ENCODE measurements at regions not wholly inside any gene's neighbourhood (a gene's known extent, or its start where the extent isn't known, plus 50 kb on each side); places are given as distances from the start of the nearest gene placed in this dataset.

DNA sequence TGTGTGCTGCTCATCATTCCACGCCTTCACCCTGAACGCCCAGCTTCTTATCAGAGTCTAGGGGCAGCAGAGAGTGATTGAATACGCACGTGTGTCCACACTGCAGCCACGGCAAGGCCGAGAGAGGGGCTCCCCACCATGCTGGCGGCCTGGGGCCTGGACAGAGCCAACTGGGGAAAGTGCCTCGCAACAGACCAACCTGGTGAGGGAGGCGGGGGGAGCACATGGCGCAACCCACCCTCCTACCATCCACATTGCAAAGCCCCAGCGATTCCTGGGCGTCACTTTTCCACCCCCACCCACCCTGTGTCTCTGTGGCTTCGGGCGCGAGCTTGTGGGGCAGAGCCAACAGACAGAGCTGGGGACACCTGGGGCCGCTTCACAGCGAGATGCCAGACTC lies 66.4 kb upstream of the DUSP22 start:
- no peak for DNase-seq (ENCODE audit: low read depth)

DNA sequence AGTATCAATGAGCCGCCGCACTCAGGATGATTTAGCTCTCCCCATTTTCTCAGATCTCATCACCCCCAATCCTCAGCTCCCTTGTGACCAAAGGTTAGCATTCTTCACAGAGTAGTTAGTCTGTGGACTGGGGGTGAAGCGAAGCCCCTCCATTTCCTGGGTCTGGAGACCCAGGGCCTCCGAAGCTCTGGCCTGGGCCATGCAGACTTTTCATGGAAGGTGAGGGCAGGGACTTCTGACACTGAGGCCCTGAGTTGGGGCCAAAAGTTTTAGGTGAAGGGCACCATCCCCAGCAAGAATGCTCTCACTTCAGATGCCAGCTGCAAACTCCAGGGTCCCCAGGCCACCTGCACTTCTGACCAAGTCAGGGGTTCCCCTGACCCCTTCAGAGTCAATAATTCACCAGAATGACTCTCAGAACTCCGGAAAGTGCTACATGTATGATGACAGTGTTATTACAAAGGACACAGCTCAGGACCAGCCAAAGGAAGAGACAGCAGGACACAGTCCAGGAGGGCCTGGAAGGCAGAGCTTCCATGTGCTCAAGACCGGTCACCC lies 65.7 kb upstream of the DUSP22 start:
- no peak for DNase-seq (ENCODE audit: low read depth)

DNA sequence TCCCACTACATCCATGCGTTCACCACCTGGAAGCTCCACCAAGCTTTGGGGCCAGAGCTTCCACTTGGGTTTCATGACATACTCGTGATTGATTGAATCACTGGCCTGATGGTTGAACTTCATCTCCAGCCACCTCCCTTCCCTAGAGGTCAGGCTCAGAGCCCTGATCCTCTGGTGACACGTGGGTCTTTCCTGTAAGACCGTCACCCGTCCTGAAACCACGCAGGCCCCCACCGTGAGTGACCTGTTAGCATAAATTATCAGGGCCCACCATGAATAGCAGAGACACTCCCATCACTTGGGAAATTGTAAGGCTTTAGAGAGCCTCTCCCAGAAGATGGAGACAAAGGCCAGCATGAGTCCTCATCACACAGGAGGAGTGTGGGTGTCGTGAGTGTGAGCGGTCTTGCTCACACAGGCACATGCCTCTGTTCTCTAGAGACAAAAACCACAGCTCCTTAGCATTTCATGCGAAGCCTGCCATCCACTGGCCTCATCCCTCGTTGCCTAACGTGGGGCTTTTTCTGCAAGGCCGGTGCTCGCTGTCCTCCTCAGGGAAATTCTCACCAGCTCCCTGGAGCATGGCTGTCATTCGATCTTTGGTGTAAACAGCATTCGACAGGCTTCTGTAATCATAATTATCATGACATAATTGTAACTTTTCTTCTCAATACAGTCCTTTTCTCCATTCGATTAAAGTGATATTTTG lies 65.1 kb upstream of the DUSP22 start:
- DNase-seq (ENCODE audit: low read depth), result no peak

DNA sequence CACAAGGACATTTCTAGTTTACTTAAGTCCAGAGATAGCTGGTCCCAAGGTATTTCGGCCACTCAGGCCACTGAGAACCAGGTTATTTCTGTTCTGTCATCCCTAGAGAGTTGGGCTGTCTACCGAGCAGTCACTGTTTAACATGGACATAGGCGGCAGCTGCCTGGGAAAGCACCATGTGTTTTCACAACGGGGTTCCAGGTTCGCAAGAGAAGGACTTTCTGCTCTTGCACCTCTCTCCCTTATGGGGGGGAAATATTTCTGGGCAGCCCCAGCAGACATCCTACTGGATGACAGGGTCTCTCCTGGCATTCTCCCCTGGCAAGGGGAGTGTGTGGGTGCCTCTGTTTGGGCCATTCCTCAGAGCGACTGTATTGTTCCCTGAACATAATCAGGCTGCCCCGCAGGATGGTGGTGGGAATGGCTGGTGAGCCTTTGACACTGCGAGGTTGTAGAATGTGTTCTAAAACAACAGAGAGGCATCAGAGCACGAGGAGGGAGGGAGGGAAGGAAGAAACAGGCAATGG lies 64.4 kb upstream of the DUSP22 start:
- no peak for DNase-seq (ENCODE audit: low read depth)

DNA sequence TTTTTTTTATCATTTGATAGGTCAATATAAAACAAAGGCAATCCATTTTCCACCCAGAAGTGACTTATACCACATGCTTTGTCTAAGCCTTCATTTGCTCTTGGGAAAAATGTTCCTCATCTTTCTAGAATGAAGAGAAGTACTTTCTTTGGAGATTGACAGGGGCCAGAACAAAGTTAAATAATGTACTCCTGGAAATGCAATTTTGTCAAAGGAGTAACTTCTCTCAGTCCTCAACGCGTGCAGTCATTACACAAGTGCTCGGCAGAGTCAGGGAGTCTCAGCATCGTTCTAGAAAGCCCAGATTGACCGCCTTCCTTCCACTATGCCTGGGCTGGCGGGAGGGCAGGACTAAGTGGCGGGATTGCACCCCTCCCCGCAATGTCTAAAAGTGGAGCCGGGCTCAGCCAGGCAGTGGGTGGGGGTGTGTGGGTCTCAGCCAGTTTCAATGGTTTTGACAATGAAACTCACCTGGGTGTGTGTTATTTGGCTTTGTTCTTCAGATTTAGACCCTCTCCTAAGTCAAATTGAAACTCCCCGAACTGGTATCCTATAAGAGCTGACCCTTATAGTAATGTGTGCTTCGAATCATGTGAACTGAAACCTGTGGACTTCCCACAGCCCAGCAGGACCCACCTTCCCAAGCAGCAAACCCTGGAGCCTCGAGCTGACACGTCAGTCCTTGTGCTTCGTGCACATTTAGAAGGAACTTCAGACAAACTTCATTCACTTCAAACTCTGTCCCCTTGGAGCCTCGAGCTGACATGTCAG lies 63.2 kb upstream of the DUSP22 start:
- no peak for DNase-seq (ENCODE audit: low read depth)

DNA sequence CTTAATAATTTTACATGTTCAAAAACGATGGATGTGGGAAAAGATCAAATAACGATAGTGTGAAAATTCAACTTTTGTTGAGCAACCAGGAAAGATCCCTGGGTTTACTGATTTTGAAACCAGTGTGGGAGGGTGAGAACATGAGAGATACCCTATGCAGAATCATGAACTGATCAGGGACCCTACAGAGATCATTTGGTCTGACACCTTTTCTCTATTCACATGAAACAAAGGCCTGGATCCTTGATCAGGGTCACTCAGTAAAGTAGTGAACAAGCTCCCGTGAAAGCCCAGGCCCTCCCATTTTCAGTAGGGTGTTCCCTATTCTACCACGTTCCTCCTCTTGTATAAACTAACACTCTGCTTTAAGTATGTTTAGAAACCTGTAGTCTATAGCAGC lies 60.5 kb upstream of the DUSP22 start:
- DNase-seq (ENCODE audit: low read depth), result no peak

DNA sequence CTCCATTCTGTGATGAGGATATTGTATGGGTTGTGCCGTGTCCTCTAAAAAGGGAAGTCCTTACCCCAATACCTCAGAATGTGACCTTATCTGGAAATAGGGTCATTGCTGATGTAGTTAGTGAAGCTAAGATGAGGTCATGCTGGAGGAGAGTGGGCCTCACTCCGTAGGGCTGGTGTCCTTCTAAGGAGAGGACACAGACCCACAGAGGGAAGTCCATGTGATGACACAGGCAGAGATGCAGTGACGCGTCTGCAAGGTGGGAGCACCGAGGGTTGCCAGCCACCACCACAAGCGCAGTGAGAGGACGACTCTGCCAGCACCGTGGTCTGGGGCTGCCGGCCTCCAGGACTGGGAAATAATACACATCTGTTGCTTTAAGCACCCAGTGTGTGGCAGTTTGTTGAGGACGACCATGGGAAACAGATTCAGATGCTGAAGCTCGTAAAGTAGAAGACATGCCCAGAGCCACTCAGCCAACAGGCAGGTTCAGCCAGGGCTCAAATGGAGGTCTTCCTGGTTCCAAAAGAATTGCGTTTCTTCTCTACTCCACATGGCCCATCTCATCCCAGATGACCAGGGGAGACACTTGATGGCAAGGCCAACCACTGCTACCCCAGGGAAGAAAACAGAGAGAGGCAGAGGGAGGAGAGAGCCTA lies 59.2 kb upstream of the DUSP22 start:
- DNase-seq (ENCODE audit: low read depth), result no peak

DNA sequence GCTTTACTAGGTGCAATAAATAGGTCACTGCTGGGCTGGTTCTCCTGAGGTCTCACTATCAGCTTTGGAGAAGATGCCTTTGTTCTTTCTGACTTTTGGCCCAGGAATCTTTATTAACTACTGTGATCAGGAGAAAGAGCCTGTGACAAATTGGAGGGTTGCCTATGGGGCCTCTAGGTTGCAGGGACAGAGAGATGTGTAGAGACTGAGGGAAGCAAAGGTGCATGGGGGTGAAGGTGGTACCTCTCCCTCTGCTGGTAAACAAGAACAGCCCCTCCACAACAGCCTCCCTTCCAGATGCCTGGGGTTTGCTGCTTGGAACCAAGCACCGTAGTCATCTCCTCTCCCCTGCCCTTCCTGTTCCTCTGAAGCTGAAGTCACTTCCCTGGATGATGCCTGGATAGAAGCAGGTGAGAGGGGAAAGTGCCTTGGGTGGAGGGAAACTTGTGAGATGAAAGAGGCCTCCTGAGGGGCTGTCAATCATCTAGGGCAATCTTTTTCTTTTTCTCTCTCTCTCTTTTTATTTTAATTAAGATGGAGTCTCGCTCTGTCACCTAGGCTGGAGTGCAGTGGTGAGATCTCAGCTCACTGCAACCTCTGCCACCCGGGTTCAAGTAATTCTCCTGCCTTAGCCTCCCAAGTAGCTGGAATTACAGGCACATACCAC lies 57.4 kb upstream of the DUSP22 start:
- no peak for DNase-seq (ENCODE audit: low read depth)

DNA sequence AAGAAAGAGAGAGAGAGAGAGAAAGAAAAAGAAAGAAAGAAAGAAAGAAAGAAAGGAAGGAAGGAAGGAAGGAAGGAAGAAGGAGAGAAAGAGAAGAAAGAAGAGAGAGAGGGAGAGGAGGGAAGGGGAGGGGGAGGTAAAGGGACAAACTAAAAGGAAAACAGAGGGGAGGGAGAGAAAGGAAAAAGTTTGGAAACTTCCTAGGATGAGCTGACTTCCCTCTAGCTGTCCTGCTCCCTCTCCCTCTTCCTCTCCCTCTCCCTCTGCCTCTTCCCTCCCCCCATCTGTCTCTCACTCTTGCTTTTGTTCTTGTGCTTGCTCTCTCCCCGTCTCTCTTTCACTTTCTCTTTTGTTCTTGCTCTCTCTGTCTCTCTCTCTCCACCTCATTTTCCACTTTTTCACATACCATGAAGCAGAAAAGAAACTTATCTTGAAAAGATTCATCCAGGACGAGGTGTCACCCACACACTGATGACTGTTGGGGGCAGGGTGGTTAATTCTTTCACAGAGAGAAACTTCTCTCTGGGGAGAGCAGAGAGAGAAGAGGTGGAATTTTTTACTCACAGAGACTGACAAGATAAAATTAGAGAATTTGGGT lies 56.4 kb upstream of the DUSP22 start:
- DNase-seq (ENCODE audit: low read depth), result no peak

DNA sequence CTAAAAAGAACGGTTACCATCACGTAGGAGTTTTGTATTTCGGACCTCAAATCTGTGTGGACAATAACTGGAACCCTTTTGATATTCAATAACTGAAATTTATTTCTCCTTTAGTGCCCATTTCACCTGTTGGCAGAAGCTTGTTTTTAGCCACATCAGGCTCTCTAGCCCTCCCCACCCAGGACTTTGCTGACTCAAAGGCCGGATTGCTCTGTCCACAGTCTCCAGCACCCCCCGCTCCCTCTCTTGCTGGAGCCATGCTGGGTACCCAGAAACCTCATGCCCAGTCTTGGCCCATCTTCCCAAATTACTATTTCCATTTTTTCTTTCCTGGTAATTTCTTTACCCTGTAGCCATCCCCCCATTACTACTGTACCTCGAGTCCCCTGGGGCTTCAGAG lies 55.8 kb upstream of the DUSP22 start:
- DNase-seq (ENCODE audit: low read depth), result no peak

DNA sequence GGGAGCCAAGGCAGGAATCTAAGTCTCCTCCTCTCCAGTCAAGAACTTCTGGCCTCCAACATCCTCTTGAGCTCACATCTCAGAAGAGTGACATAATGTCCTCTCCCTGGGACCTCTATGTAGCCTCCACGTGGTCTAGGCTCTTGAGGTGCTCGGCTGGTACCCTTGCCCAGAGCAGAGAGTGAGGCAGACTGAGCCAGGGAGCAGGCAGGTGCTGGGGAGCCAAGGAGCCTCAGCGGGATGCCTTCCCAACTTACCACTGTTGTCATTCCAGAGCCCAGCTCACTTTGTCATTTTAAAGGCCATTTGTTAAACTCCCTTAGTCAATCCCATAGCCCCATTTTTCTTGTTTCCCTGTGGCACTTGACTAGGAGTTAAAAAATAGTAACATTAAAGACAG lies 52.1 kb upstream of the DUSP22 start:
- DNase-seq (ENCODE audit: low read depth), result no peak

DNA sequence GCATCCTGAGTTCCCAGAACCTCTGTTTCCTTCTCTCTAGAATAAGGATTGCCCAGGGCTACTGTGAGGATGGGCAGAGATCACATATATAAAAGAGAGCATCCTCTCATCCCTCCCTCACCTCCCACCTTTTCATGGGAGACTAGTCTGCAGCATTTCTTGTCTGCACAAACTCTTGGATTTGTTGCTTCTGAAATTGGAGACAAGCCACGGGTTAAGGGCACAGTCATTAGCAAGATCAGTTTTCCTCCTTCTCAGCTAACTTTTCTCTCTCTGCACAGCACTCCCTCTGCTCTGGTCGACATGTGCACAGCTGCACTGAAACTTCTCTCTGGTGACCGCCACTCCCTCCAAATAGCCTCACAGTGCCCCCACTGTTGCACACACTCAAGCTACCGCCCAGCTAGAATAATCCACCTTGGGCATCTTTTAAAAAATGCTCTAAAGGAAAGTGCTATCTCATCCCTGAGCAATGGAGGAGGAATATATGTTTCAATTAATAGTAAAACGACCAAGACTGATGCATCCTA lies 50.9 kb upstream of the DUSP22 start:
- DNase-seq (ENCODE audit: low read depth), result no peak

Measured in stimulated activated CD8-positive, alpha-beta memory T cell treated with anti-CD3 and anti-CD28 coated beads, Interleukin-15, amount 100 ng/mL, for 1 hour (primary cell).